Left lung (tissue), 4 donors: ENCODE measurements at regions not wholly inside any gene's neighbourhood (a gene's known extent, or its start where the extent isn't known, plus 50 kb on each side); places are given as distances from the start of the nearest gene placed in this dataset.

ENCODE experiments used
- ATAC-seq: fragments of 200-7000 bp; cut with Tn5 transposase; one replicate; pipeline ENCODE4 v1.9.1; 2020; ENCODE audit warnings: moderate library complexity
- DNase-seq, 4 donors: peaks; one replicate each; pipeline ENCODE4 v3.0.0-alpha.2; 2013 to 2020
- H3K27ac ChIP-seq, 2 donors: fragments of 200-600 bp; sonication (generic) in 1 of 2; one replicate each; pipeline versions ENCODE4 v1.5.0 to v1.8.0; 2020 to 2021
- H3K27me3 ChIP-seq, 2 donors: fragments of 200-600 bp; sonication (generic) in 1 of 2; one replicate each; pipeline versions ENCODE4 v1.5.0 to v1.8.0; 2020 to 2021
- H3K36me3 ChIP-seq, 2 donors: fragments of 200-600 bp; sonication (generic) in 1 of 2; one replicate each; pipeline versions ENCODE4 v1.5.0 to v1.8.0; 2020 to 2021
- H3K4me1 ChIP-seq, 2 donors: fragments of 200-600 bp; one replicate each; pipeline ENCODE4 v1.8.0; 2021
- H3K4me3 ChIP-seq, 2 donors: fragments of 200-600 bp; sonication (generic) in 1 of 2; one replicate each; pipeline versions ENCODE4 v1.5.0 to v1.8.0; 2020 to 2021; ENCODE audit warnings: mild to moderate bottlenecking in 1 of 2
- H3K9me3 ChIP-seq, 2 donors: fragments of 200-600 bp; sonication (generic) in 1 of 2; one replicate each; pipeline versions ENCODE4 v1.5.0 to v1.8.0; 2020 to 2021
- CTCF ChIP-seq, 2 donors: fragments of 200-600 bp; sonication (generic) in 1 of 2; IDR thresholded peaks; one replicate each; pipeline versions ENCODE4 v1.5.0 to v1.8.0; 2021; ENCODE audit warnings: antibody characterized with exemption in 2 of 2
- intact Hi-C, 2 donors: fragments of 100-400 bp; cut with DNase I; formaldehyde crosslinking; loops; one replicate each; pipeline versions ENCODE4 v1.11.2 to v1.14.2; 2022
- donor health status: DM: no; HTN: yes; CAD: no.
- donor health status: DM: no; HTN: no; CAD: no.

GRCh38 chr5:4873652-4874051, 266.5 kb upstream of the ADAMTS16 start:
- no peak for TF ChIP-seq CTCF (IDR thresholded peaks at IDR 0.05)
- no peaks in the 10 kb centered on the region for H3K9me3 ChIP-seq
- no peaks in the 10 kb centered on the region for H3K27me3 ChIP-seq
- H3K27ac ChIP-seq, result no peak overlapping the region
- no peak overlapping the region for H3K4me3 ChIP-seq
- intact Hi-C loops, result loop anchor here in 1 of 2 donors (10.0 kb wide), 2 partner anchors 261 to 541 kb away; no protein-coding TSS in a partner anchor
- no peaks in the 10 kb centered on the region for H3K36me3 ChIP-seq
- no peak for DNase-seq
- no peak for ATAC-seq
- H3K4me1 ChIP-seq, result no peaks in the 10 kb centered on the region

GRCh38 chr5:4874097-4874496, 266.0 kb upstream of the ADAMTS16 start:
- H3K27me3 ChIP-seq, result no peaks in the 10 kb centered on the region
- no peak overlapping the region for H3K27ac ChIP-seq
- no peak for TF ChIP-seq CTCF (IDR thresholded peaks at IDR 0.05)
- intact Hi-C loops, result loop anchor here in 1 of 2 donors (10.0 kb wide), 2 partner anchors 261 to 541 kb away; no protein-coding TSS in a partner anchor
- no peak overlapping the region for H3K4me3 ChIP-seq
- H3K9me3 ChIP-seq, result no peaks in the 10 kb centered on the region
- ATAC-seq (no peak), DNase-seq (no peak)
- no peaks in the 10 kb centered on the region for H3K4me1 ChIP-seq
- H3K36me3 ChIP-seq, result no peaks in the 10 kb centered on the region

GRCh38 chr5:4875942-4876341, 264.2 kb upstream of the ADAMTS16 start:
- intact Hi-C loops, result loop anchor here in 1 of 2 donors (10.0 kb wide), 2 partner anchors 259 to 539 kb away; no protein-coding TSS in a partner anchor
- no peaks in the 10 kb centered on the region for H3K4me1 ChIP-seq
- no peak for DNase-seq
- H3K27ac ChIP-seq, result no peak overlapping the region
- no peaks in the 10 kb centered on the region for H3K9me3 ChIP-seq
- H3K27me3 ChIP-seq, result no peaks in the 10 kb centered on the region
- no peaks in the 10 kb centered on the region for H3K36me3 ChIP-seq
- H3K4me3 ChIP-seq, result no peak overlapping the region
- ATAC-seq, result no peak
- no peak for TF ChIP-seq CTCF (IDR thresholded peaks at IDR 0.05)

DNA sequence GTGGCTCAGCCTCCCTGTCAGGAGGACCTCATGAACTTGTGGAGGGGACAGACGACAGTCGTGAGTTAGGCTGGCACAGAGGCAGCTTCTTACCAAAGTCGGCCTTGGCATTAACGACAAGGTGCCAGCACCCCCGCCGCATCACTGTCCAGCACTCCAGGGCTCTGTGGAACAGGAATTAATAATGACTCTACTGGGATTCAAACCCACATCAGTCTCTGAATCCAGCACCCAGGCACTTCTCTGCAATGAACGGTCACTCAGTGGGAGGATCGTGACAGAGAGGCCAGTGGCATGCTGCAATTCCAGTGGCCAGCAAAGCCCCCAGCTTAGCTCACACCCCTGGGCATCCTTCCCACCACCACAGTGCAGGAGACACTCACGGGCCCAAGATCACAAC, 263.3 kb upstream of the ADAMTS16 start:
- Histone ChIP-seq H3K4me1 (no peaks in the 10 kb centered on the region), H3K9me3 (no peaks in the 10 kb centered on the region), H3K27me3 (no peaks in the 10 kb centered on the region), H3K27ac (no peak overlapping the region), H3K4me3 (no peak overlapping the region), H3K36me3 (no peaks in the 10 kb centered on the region)
- DNase-seq, result no peak
- intact Hi-C loops, result loop anchor here in 1 of 2 donors (10.0 kb wide), 2 partner anchors 258 to 538 kb away; no protein-coding TSS in a partner anchor
- no peak for ATAC-seq
- no peak for TF ChIP-seq CTCF (IDR thresholded peaks at IDR 0.05)

GRCh38 chr5:4877579-4877978, 262.6 kb upstream of the ADAMTS16 start:
- intact Hi-C loops, result loop anchor here in 1 of 2 donors (10.0 kb wide), 2 partner anchors 257 to 537 kb away; no protein-coding TSS in a partner anchor
- DNase-seq (no peak), ATAC-seq (no peak)
- no peak for TF ChIP-seq CTCF (IDR thresholded peaks at IDR 0.05)
- H3K27me3 ChIP-seq, result no peaks in the 10 kb centered on the region
- H3K36me3 ChIP-seq, result no peaks in the 10 kb centered on the region
- no peak overlapping the region for H3K27ac ChIP-seq
- H3K4me1 ChIP-seq, result no peaks in the 10 kb centered on the region
- H3K9me3 ChIP-seq, result no peaks in the 10 kb centered on the region
- H3K4me3 ChIP-seq, result no peak overlapping the region
